ENCODE measurements at regions not wholly inside any gene's neighbourhood (a gene's known extent, or its start where the extent isn't known, plus 50 kb on each side); places are given as distances from the start of the nearest gene placed in this dataset.
"Not testable (repeated sequence)": the region's sequence is repeated elsewhere in the genome, so short reads cannot be mapped to it uniquely, and the experiment has no call there.

GRCh38 chrX:139202742-139203420 lies 327.7 kb upstream of the F9 start:
- DNase-seq (ENCODE audit: low read depth in 4 of 4, low spot score in 2 of 4): no peak

GRCh38 chrX:139201924-139202323 lies 328.6 kb upstream of the F9 start:
- DNase-seq (ENCODE audit: low read depth in 4 of 4, low spot score in 2 of 4): no peak

GRCh38 chrX:139200793-139201192 lies 329.7 kb upstream of the F9 start:
- DNase-seq (ENCODE audit: low read depth in 4 of 4, low spot score in 2 of 4): no peak

GRCh38 chrX:139200346-139200745 lies 330.2 kb upstream of the F9 start:
- no peak for DNase-seq (ENCODE audit: low read depth in 4 of 4, low spot score in 2 of 4)

GRCh38 chrX:139199933-139200332 lies 330.6 kb upstream of the F9 start:
- no peak for DNase-seq (ENCODE audit: low read depth in 4 of 4, low spot score in 2 of 4)

- DNase-seq (ENCODE audit: low read depth in 4 of 4, low spot score in 2 of 4): no peak
Measured at GRCh38 chrX:139198936-139199335, 331.6 kb upstream of the F9 start.

- DNase-seq (ENCODE audit: low read depth in 4 of 4, low spot score in 2 of 4): no peak
Measured at GRCh38 chrX:139196890-139197289, 333.6 kb upstream of the F9 start.

- DNase-seq (ENCODE audit: low read depth in 4 of 4, low spot score in 2 of 4): peak in 1 of 4 donors; percentile 9
Measured at GRCh38 chrX:139194571-139195280, 335.8 kb upstream of the F9 start.

- DNase-seq (ENCODE audit: low read depth in 4 of 4, low spot score in 2 of 4): no peak
Measured at GRCh38 chrX:139192386-139192961, 338.1 kb upstream of the F9 start.

- no peak for DNase-seq (ENCODE audit: low read depth in 4 of 4, low spot score in 2 of 4)
Measured at GRCh38 chrX:139191746-139192385, 338.7 kb upstream of the F9 start.

- no peak for DNase-seq (ENCODE audit: low read depth in 4 of 4, low spot score in 2 of 4)
Measured at GRCh38 chrX:139191286-139191685, 339.3 kb upstream of the F9 start.

GRCh38 chrX:139187738-139188137 lies 342.8 kb upstream of the F9 start:
- DNase-seq (ENCODE audit: low read depth in 4 of 4, low spot score in 2 of 4): no peak

GRCh38 chrX:139186991-139187390 lies 343.5 kb upstream of the F9 start:
- no peak for DNase-seq (ENCODE audit: low read depth in 4 of 4, low spot score in 2 of 4)

- DNase-seq (ENCODE audit: low read depth in 4 of 4, low spot score in 2 of 4): no peak
Measured at GRCh38 chrX:139179592-139179991, 350.9 kb upstream of the F9 start.

GRCh38 chrX:139178980-139179379 lies 351.6 kb upstream of the F9 start:
- no peak for DNase-seq (ENCODE audit: low read depth in 4 of 4, low spot score in 2 of 4)

- no peak for DNase-seq (ENCODE audit: low read depth in 4 of 4, low spot score in 2 of 4)
Measured at GRCh38 chrX:139172731-139173130, 357.8 kb upstream of the F9 start.

GRCh38 chrX:139170526-139171173 lies 359.9 kb upstream of the F9 start:
- no peak for DNase-seq (ENCODE audit: low read depth in 4 of 4, low spot score in 2 of 4)

GRCh38 chrX:139167282-139167681 lies 363.3 kb upstream of the F9 start:
- no peak for DNase-seq (ENCODE audit: low read depth in 4 of 4, low spot score in 2 of 4)

- DNase-seq (ENCODE audit: low read depth in 4 of 4, low spot score in 2 of 4): no peak
Measured at GRCh38 chrX:139158256-139158655, 372.3 kb upstream of the F9 start.

GRCh38 chrX:139156356-139156755 lies 374.2 kb upstream of the F9 start:
- no peak for DNase-seq (ENCODE audit: low read depth in 4 of 4, low spot score in 2 of 4)

GRCh38 chrX:139146625-139147024 lies 383.9 kb upstream of the F9 start:
- not testable (repeated sequence) for DNase-seq (ENCODE audit: low read depth in 4 of 4, low spot score in 2 of 4)
